MM.1S (cell line): ENCODE measurements at regions not wholly inside any gene's neighbourhood (a gene's known extent, or its start where the extent isn't known, plus 50 kb on each side); places are given as distances from the start of the nearest gene placed in this dataset.

Experiments used
- EZH2 ChIP-seq: fragments of 300-600 bp; sonication (generic); optimal IDR thresholded peaks from 2 replicates; pipeline ENCODE3; 2017; ENCODE audit warnings: low read depth, mild to moderate bottlenecking, antibody characterized with exemption, low read length, mixed read lengths
- TF ChIP-seq, protein P1 (sequence below): fragments of 300-600 bp; sonication (generic); IDR thresholded peaks from 2 replicates; pipeline ENCODE4 v1.5.1; 2016; ENCODE audit warnings: antibody characterized with exemption, low read length, mixed read lengths

DNA sequence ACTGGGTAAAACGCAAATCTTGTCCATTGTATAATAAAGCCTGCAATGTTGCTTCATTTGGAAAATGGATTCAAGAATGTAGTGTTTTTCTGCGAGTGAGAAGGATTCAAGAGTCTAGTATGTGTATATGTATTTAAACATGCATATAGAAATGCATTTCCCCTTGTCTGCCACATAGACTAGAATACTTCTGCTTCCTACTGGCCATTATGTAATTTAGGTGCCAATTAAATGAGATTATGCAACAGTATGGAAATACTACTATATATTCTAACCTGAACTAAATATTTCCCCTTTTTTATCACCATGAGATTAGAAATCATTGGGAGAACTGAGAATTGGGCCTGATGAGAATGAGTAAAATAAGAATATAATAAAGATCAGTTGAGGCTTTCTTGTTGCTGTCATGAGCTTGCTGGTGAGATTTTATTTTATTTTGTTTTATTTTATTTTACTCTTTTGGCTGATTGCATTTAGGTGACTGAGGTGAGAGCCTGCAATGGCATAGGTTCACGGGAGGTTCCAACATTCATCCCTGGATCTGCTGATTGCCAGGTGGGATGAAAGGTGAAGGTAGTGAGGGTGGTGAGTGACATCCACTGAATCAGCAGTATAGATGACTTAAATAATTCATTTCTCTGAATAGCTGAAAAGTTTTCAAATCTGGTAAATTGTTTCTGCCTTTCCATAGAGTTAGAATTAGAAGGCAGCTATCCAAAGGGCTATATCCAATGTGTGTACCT is 95.6 kb upstream of the SLC4A4 start:
- TF ChIP-seq, protein P1, sequence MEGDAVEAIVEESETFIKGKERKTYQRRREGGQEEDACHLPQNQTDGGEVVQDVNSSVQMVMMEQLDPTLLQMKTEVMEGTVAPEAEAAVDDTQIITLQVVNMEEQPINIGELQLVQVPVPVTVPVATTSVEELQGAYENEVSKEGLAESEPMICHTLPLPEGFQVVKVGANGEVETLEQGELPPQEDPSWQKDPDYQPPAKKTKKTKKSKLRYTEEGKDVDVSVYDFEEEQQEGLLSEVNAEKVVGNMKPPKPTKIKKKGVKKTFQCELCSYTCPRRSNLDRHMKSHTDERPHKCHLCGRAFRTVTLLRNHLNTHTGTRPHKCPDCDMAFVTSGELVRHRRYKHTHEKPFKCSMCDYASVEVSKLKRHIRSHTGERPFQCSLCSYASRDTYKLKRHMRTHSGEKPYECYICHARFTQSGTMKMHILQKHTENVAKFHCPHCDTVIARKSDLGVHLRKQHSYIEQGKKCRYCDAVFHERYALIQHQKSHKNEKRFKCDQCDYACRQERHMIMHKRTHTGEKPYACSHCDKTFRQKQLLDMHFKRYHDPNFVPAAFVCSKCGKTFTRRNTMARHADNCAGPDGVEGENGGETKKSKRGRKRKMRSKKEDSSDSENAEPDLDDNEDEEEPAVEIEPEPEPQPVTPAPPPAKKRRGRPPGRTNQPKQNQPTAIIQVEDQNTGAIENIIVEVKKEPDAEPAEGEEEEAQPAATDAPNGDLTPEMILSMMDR, result no peak
- no peak for TF ChIP-seq EZH2
